Prostate gland (tissue), 2 donors: ENCODE measurements at regions not wholly inside any gene's neighbourhood (a gene's known extent, or its start where the extent isn't known, plus 50 kb on each side); places are given as distances from the start of the nearest gene placed in this dataset.

Experiments used
- DNase-seq: peaks from one replicate; pipeline ENCODE4 v3.0.0-alpha.2; 2019; ENCODE audit warnings: low spot score
- H3K27ac ChIP-seq, 2 donors: fragments of 200-600 bp; sonication (generic); 2 replicates each; pipeline ENCODE4 v1.5.1; 2017 to 2019
- H3K27me3 ChIP-seq: fragments of 200-600 bp; sonication (generic); replicated peaks from 2 replicates; pipeline ENCODE4 v1.5.1; 2019; ENCODE audit not compliant: insufficient read depth
- H3K36me3 ChIP-seq, 2 donors: fragments of 200-600 bp; sonication (generic); 1 replicate in 1 of 2; 2 replicates in 1 of 2; pipeline versions ENCODE4 v1.5.1 to v1.8.1; 2017 to 2019
- H3K4me1 ChIP-seq: fragments of 200-600 bp; sonication (generic); replicated peaks from 2 replicates; pipeline ENCODE4 v1.5.1; 2019
- H3K4me3 ChIP-seq, 2 donors: fragments of 200-600 bp; sonication (generic); 2 replicates each; pipeline ENCODE4 v1.5.1; 2017 to 2019
- H3K9me3 ChIP-seq: fragments of 200-600 bp; sonication (generic); 2 replicates; pipeline ENCODE4 v1.5.1; 2017
- POLR2A ChIP-seq: fragments of 450-650 bp; IDR thresholded peaks from one replicate; pipeline ENCODE4 v1.6.1; 2016; ENCODE audit warnings: antibody characterized with exemption, mild to moderate bottlenecking
- POLR2AphosphoS5 ChIP-seq: sonication (generic); formaldehyde crosslinking; IDR thresholded peaks from one replicate; pipeline ENCODE4 v1.6.1; 2017; ENCODE audit warnings: antibody characterized with exemption
- WGBS: methylation state at CpG from one replicate; pipeline ENCODE4 v1.1.5; 2018; 5-methylcytosine and 5-hydroxymethylcytosine counted together
- intact Hi-C: fragments of 100-400 bp; cut with DNase I; formaldehyde crosslinking; loops from one replicate; pipeline ENCODE4 v1.14.2; 2022
- TF ChIP-seq, protein P1 (sequence below), 4 experiments: fragments of 200-600 bp in 2 of 4; fragments of 450-650 bp in 2 of 4; sonication (generic) in 2 of 4; IDR thresholded peaks; 1 replicate in 3 of 4; 2 replicates in 1 of 4; pipeline ENCODE4 v1.5.1; 2016 to 2019; ENCODE audit warnings: antibody characterized with exemption in 4 of 4, mild to moderate bottlenecking in 2 of 4, moderate library complexity in 2 of 4

GRCh38 chr21:38013741-38014140 is 97.5 kb upstream of the KCNJ6 start:
- H3K4me1 ChIP-seq, result no peaks in the 10 kb centered on the region
- H3K27ac ChIP-seq, result no peak overlapping the region
- no peaks in the 10 kb centered on the region for H3K9me3 ChIP-seq
- WGBS, result 79% methylated on average over 4 of the region's 4 CpGs
- no peak for DNase-seq
- no peaks in the 10 kb centered on the region for H3K36me3 ChIP-seq
- TF ChIP-seq POLR2AphosphoS5, result no peak
- TF ChIP-seq, protein P1, sequence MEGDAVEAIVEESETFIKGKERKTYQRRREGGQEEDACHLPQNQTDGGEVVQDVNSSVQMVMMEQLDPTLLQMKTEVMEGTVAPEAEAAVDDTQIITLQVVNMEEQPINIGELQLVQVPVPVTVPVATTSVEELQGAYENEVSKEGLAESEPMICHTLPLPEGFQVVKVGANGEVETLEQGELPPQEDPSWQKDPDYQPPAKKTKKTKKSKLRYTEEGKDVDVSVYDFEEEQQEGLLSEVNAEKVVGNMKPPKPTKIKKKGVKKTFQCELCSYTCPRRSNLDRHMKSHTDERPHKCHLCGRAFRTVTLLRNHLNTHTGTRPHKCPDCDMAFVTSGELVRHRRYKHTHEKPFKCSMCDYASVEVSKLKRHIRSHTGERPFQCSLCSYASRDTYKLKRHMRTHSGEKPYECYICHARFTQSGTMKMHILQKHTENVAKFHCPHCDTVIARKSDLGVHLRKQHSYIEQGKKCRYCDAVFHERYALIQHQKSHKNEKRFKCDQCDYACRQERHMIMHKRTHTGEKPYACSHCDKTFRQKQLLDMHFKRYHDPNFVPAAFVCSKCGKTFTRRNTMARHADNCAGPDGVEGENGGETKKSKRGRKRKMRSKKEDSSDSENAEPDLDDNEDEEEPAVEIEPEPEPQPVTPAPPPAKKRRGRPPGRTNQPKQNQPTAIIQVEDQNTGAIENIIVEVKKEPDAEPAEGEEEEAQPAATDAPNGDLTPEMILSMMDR (IDR thresholded peaks at IDR 0.05), result no peak
- intact Hi-C loops, result no loop called here
- no peaks in the 10 kb centered on the region for H3K27me3 ChIP-seq
- H3K4me3 ChIP-seq, result no peak overlapping the region

GRCh38 chr21:38014298-38014697 is 98.0 kb upstream of the KCNJ6 start:
- Histone ChIP-seq H3K9me3 (no peaks in the 10 kb centered on the region), H3K4me1 (no peaks in the 10 kb centered on the region), H3K27ac (no peak overlapping the region), H3K4me3 (no peak overlapping the region), H3K27me3 (no peaks in the 10 kb centered on the region), H3K36me3 (no peaks in the 10 kb centered on the region)
- intact Hi-C loops, result no loop called here
- no peak for DNase-seq
- WGBS, result 44% methylated on average over 1 of the region's 1 CpG
- TF ChIP-seq, protein P1 (IDR thresholded peaks at IDR 0.05), result no peak
- TF ChIP-seq POLR2A (no peak), POLR2AphosphoS5 (no peak)

GRCh38 chr21:38027901-38028498 is 111.7 kb upstream of the KCNJ6 start:
- DNase-seq, result no peak
- Histone ChIP-seq H3K27me3 (no peaks in the 10 kb centered on the region), H3K9me3 (no peaks in the 10 kb centered on the region), H3K36me3 (no peaks in the 10 kb centered on the region), H3K4me3 (no peak overlapping the region), H3K27ac (no peak overlapping the region), H3K4me1 (no peaks in the 10 kb centered on the region)
- intact Hi-C loops, result no loop called here
- TF ChIP-seq POLR2AphosphoS5, result no peak
- 68% methylated on average over 6 of the region's 6 CpGs for WGBS

- Histone ChIP-seq H3K27ac (no peak overlapping the region), H3K36me3 (no peaks in the 10 kb centered on the region), H3K27me3 (no peaks in the 10 kb centered on the region), H3K9me3 (no peaks in the 10 kb centered on the region), H3K4me1 (no peaks in the 10 kb centered on the region), H3K4me3 (no peak overlapping the region)
- no peak for TF ChIP-seq POLR2A
- no peak for TF ChIP-seq POLR2AphosphoS5
- TF ChIP-seq, protein P1 (IDR thresholded peaks at IDR 0.05), result no peak
- DNase-seq, result no peak
- 23% methylated on average over 4 of the region's 4 CpGs for WGBS
- intact Hi-C loops, result no loop called here
These were observed 116.0 kb upstream of the KCNJ6 start for GRCh38 chr21:38032082-38032801.

DNA sequence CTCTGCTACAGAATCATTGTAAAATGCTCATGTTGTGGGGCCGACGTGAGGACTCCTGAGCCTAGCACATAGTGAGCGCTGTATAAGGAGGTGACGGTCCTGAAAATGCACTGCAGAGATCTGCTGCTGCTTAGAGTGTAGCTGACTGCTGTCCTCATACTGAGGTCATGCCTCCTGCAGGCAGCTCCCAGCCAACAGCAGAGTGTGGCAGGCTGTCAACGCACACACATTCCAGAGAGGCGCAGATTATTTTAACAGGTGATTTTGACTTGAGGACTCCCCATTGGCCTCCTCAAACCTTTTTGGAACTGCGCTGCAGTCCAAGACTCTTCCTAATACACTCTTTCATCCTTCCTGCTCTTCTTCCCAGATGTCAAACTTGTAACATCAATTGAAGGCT is 119.8 kb upstream of the KCNJ6 start:
- 91% methylated on average over 7 of the region's 7 CpGs for WGBS
- no peak for DNase-seq
- no peaks in the 10 kb centered on the region for H3K27me3 ChIP-seq
- no peaks in the 10 kb centered on the region for H3K9me3 ChIP-seq
- no peak overlapping the region for H3K4me3 ChIP-seq
- intact Hi-C loops, result no loop called here
- no peaks in the 10 kb centered on the region for H3K36me3 ChIP-seq
- no peak overlapping the region for H3K27ac ChIP-seq
- TF ChIP-seq POLR2A (no peak), POLR2AphosphoS5 (no peak)
- TF ChIP-seq, protein P1 (IDR thresholded peaks at IDR 0.05), result no peak
- H3K4me1 ChIP-seq, result no peaks in the 10 kb centered on the region
